Left forelimb (tissue), 1 donor: ENCODE measurements at regions not wholly inside any gene's neighbourhood (a gene's known extent, or its start where the extent isn't known, plus 50 kb on each side); places are given as distances from the start of the nearest gene placed in this dataset.

Experiments
- DNase-seq: peaks from one replicate; pipeline ENCODE4 v3.0.0-alpha.2; 2018; ENCODE audit warnings: low spot score

GRCh38 chr6:137269803-137270202 is 50.6 kb upstream of the IFNGR1 start:
- DNase-seq, result no peak

- no peak for DNase-seq
Observed at GRCh38 chr6:137269347-137269746, 50.2 kb upstream of the IFNGR1 start.
